ENCODE measurements at regions not wholly inside any gene's neighbourhood (a gene's known extent, or its start where the extent isn't known, plus 50 kb on each side); places are given as distances from the start of the nearest gene placed in this dataset.

- Histone ChIP-seq H3K27ac (no peak overlapping the region), H3K4me3 (no peak overlapping the region)
- no peak for TF ChIP-seq CTCF (IDR thresholded peaks at IDR 0.05)
- no peak for DNase-seq (ENCODE audit: low spot score)
These were observed 137.9 kb upstream of the PPP1R26 start for GRCh38 chr9:135341612-135342169.

- H3K27ac ChIP-seq: no peak overlapping the region
These were observed 137.1 kb upstream of the PPP1R26 start for GRCh38 chr9:135342206-135343130.

GRCh38 chr9:135343136-135343535 is 136.4 kb upstream of the PPP1R26 start:
- Histone ChIP-seq H3K4me3 (no peak overlapping the region), H3K27ac (no peak overlapping the region)
- no peak for TF ChIP-seq CTCF (IDR thresholded peaks at IDR 0.05)
- no peak for DNase-seq (ENCODE audit: low spot score)

More at GRCh38 chr9:135342206-135343130, 137.1 kb upstream of the PPP1R26 start:
- no peak for DNase-seq (ENCODE audit: low spot score)
- H3K4me3 ChIP-seq: no peak overlapping the region
- TF ChIP-seq CTCF (IDR thresholded peaks at IDR 0.05): no peak

GRCh38 chr9:135343837-135344522 is 135.6 kb upstream of the PPP1R26 start:
- Histone ChIP-seq H3K4me3 (no peak overlapping the region), H3K27ac (no peak overlapping the region)
- DNase-seq (ENCODE audit: low spot score): no peak
- TF ChIP-seq CTCF (IDR thresholded peaks at IDR 0.05): peak; percentile 66

- no peak overlapping the region for H3K4me3 ChIP-seq
- no peak for DNase-seq (ENCODE audit: low spot score)
- no peak for TF ChIP-seq CTCF (IDR thresholded peaks at IDR 0.05)
- no peak overlapping the region for H3K27ac ChIP-seq
These were observed 135.1 kb upstream of the PPP1R26 start for GRCh38 chr9:135344523-135344901.

GRCh38 chr9:135344915-135345500 is 134.6 kb upstream of the PPP1R26 start:
- no peak for TF ChIP-seq CTCF (IDR thresholded peaks at IDR 0.05)
- no peak overlapping the region for H3K4me3 ChIP-seq
- DNase-seq (ENCODE audit: low spot score): no peak
- no peak overlapping the region for H3K27ac ChIP-seq

Data from coronary artery (tissue), 2 donors.